Fibroblast of upper back skin (primary cell): ENCODE measurements at regions not wholly inside any gene's neighbourhood (a gene's known extent, or its start where the extent isn't known, plus 50 kb on each side); places are given as distances from the start of the nearest gene placed in this dataset.

Experiments used
- DNase-seq: peaks from one replicate; pipeline ENCODE4 v3.0.0-alpha.2; 2013

DNA sequence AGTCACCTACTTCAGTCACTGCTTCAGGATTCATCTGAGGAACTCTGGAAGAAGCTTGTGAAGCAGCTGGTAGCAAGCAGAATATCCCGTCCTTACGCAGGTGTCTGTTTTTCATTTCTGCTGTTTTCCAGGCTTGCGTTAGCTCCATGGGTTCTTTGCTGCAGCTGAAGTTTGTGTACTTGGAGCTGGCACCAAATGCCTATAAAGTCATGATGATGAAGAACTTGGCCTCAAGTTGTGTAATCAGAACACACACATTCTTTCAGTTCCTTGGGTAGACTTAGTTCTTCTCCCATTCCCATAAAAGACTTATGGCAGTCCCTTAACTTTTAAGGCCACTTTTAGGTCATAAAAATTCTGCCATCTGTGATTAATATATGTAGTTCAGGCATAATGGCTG, 116.7 kb downstream of the LRRC70 start:
- no peak for DNase-seq

DNA sequence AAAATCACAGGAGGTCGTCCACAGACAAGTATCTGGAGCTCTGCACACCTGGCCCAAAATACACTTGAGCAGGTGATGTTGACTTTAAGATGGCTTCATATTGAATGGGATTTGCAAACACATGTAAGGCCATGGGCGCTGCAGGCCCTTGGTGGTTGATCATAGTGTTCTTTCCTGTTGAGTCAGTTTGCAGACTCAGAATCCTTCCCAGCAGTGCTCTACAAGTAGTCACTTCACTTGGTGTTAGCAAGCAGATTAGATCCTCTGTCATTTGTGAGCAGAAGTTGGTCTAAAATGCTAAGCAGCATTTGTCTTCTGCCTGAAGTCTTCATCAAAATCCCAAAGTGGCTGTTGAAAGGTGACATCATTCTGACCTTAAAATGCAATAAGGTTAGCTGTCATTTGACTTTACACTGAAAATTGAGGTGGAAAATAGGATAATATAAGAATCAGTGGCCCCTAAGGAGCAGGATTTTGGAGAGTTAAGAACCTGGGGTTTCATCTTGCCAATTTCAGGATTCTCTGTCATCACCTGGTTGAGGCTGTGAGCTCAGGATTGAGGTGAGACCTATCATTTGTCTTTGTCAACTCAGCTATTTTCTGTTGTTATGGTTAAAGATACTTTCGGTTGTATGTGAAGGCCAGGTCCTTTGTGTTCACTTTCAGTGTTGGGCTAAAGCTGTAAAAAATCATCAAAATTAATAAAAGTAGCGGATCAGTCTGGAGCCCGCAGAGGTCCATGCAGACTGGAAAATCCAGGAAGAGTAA, 114.5 kb downstream of the LRRC70 start:
- DNase-seq: no peak

DNA sequence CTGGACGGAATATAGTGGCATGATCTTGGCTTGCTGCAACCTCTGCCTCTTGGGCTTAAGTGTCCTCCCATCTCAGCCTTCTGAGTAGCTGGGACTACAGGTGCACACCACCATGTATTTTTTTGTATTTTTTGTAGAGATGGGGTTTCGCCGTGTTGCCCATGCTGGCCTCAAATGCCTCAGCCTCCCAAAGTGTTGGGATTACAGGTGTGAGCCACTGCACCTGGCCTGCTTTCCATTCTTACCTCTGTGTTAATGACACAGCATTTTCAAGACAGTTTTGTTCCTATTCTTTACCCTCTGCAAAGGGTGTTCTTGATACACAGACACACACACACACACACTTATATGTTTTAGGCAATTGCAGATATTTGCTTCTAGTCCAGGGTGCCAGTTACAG, 113.3 kb downstream of the LRRC70 start:
- no peak for DNase-seq

DNA sequence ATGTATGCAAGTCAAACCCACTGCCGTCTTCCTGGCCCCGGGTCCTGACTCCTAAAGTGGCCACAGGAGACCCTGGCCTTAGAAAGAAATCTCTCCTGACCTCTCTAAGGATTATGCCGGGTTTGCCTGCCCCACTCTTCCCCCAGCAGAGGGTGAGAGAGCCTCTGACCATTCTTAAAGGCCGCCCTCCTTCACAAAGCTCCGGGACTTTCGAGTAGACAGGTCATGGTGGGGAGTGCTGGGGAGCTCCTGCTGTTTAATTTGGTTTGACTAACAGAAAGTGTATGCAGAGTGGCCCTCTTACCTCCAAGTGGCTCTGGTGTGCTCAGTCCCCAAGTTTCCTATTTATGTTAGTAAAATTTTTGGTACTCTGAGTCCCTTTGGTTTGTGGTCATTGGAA, 111.8 kb downstream of the LRRC70 start:
- DNase-seq: no peak

DNA sequence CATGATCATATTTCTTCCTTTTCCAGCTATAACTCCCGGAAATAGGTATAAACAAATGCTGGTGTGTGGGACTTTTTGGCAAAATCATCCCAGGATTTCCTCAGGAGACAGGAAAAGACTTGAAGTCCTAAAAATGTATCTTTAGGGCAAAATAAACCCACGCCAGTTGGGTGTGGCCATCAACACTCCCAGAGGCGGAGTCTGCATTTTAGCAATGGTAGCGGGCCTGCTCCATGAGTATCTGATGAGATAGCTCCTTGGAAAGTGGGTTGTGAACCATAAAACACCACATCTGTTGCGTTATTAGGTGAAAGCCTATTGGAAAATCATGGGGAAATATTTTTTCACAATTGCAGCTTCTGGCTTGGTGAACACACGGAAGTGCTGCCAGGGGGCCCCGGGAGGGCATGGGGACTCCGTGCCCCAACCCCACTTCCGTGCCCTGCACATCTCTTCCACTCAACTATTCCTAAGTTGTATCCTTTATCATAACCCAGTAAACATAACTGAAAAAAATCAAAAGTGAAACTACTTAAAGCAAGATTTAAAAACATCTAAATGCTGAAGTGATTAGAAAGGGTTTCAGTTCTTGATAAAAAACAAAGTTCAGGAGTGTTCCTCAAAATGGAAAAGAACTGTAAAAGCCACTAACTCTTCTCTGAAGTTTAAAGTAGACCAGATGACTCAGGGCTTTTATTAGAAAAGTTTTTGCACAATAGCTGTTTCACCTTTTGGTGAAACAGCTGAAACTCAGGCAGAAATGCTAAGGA, 111.2 kb downstream of the LRRC70 start:
- no peak for DNase-seq

DNA sequence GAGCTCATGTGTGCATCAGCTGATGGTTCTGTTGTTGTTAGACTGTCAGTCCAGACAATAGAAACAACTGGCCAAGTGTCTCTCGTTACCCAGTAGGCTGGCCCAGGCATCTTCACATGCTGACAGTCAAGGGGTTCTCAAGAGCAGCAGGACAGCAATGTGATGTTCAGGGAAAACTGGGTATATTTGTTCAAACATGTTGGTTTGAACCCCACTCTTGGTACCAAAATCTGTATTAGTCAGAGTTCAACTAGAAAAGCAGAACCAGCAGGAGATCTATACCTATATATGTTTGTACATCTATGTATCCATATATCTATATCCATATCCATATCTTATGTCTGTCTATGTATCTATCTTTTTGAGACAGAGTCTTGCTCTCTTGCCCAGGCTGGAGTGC, 108.1 kb downstream of the LRRC70 start:
- no peak for DNase-seq

DNA sequence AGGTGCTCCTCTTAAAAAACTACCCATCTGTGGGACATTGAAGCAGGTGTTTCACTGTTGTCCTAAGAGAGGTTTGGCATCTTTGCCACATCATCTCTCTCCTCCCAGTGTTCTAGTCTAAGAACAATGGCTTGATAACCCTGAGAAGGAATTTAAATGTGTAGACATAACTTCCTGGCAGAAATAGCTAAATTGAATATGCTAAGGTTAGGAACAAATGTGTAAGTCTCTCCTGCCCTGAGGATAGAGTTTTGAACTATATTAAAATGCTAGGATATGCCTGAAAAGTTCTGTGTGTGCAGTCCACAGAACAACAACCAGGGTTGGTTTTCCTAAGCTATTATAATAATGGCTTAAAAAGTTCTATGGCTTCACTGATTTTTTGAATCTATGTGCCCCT, 106.6 kb downstream of the LRRC70 start:
- DNase-seq: no peak

DNA sequence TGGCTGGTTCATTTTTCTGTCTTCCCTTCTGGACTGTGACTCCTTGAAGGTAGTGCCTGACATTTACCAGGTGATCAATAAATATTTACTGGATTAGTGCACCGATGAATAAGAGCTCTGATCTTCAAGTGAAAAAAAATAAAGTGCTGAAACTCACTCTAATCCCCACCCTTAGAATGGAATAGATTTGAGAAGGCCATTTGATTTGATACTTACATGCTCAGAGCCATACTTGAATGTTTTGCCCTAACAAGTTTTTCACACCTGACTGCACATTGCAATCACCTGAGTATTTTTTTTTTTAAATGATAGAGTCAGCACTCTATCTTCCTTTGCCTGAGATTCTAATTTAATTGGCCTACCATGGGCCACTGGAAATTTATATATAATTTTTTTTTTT, 105.7 kb downstream of the LRRC70 start:
- DNase-seq: no peak

DNA sequence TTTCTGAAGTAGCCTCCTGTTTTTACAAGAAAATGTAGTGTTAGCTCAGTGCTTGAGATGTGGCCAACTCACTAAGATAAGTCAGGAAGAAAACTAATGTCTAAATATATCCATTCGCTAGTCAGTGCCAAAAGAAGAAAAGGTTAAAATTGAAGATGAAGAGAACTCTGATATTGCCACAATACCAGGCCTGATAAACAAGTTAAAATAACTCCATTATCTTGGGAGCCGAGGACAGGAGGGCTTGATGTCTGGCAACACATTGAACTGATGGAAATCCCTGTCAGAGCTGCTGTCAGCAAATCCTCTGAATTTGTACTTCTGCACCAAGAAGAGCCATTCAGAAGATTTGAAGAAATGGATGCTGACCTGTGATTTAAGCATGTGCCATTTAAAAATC, 103.4 kb downstream of the LRRC70 start:
- DNase-seq: no peak

DNA sequence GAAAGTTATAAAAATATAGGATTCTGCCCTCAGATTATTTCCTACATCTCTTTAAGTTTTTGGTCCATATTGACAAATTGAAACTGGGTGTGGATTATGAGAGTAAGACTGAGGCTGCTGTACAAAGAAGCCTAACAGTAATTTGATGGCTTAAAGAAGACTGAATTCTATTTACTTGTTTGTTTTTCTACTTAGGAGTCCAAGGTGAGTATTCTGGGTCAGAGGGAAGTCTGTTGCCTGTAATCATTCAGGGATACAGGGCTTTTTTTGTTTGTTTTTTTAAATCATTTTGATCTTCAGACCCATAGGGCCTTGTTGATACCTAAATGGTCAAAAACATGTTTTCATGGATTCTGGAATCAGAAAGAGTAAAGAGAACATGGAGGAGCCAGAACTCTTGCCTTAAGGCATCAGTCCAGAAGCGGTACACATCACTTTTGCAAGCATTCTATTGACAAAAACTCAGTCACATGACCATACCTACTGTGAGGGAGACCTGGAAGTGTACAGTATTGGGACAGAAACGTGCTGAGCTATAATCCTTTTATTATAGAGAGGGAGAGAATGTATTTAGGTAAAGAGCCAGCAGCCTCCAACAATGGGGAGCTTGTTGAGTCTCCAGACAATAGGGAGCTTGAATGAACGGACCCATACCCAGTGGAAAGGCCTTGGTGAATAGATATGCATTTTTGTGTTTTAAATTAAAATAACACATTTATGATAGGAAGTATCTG, 102.7 kb downstream of the LRRC70 start:
- no peak for DNase-seq

DNA sequence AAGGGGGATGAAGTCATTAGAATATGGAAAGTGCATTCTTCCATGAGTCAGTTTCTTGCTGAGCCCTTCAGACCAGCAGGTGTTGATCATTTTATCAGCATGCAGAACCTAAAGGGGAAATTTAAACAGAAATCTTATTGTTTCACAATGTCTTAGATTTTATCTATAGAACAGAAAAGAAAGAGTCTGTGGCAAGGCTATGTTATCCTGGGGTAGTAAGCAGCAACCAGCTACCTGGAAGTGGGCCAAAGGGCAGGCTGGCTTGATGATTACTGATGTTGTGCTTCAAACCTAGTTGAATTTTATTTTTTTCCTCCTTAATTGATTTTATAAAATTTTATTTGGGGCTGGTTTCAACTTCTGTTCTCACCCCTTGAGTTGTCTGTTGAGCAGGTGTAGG, 101.5 kb downstream of the LRRC70 start:
- DNase-seq: no peak
